ENCODE measurements at regions not wholly inside any gene's neighbourhood (a gene's known extent, or its start where the extent isn't known, plus 50 kb on each side); places are given as distances from the start of the nearest gene placed in this dataset.

DNA sequence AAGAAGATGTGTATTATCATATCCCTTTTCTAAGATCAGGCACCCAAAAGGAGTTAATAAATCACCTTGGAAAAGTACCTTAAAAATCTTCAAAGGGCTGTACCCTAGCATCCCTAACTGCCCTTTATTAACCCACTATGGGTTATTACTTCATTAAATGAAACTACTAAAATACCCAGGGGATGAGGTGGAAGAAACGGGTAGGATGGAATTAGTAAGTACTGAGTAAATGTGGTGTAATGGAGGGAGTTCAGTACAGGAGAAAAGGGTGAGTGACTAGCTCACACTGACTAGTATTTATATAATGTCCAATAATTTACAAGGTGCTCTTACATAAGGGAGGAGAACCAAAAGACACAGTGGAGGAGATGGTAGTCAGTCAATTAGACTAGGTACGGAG, 51.0 kb upstream of the RASGEF1B start:
- TF ChIP-seq POLR2A (IDR thresholded peaks at IDR 0.05): no peak
- TF ChIP-seq, protein P1, sequence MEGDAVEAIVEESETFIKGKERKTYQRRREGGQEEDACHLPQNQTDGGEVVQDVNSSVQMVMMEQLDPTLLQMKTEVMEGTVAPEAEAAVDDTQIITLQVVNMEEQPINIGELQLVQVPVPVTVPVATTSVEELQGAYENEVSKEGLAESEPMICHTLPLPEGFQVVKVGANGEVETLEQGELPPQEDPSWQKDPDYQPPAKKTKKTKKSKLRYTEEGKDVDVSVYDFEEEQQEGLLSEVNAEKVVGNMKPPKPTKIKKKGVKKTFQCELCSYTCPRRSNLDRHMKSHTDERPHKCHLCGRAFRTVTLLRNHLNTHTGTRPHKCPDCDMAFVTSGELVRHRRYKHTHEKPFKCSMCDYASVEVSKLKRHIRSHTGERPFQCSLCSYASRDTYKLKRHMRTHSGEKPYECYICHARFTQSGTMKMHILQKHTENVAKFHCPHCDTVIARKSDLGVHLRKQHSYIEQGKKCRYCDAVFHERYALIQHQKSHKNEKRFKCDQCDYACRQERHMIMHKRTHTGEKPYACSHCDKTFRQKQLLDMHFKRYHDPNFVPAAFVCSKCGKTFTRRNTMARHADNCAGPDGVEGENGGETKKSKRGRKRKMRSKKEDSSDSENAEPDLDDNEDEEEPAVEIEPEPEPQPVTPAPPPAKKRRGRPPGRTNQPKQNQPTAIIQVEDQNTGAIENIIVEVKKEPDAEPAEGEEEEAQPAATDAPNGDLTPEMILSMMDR (IDR thresholded peaks at IDR 0.05): no peak

Data from esophagus squamous epithelium (tissue), 4 donors.